Islet precursor cell (in vitro differentiated cells): ENCODE measurements at regions not wholly inside any gene's neighbourhood (a gene's known extent, or its start where the extent isn't known, plus 50 kb on each side); places are given as distances from the start of the nearest gene placed in this dataset.

Experiments used
- DNase-seq: peaks from one replicate; pipeline ENCODE4 v3.0.0-alpha.2; 2018

DNA sequence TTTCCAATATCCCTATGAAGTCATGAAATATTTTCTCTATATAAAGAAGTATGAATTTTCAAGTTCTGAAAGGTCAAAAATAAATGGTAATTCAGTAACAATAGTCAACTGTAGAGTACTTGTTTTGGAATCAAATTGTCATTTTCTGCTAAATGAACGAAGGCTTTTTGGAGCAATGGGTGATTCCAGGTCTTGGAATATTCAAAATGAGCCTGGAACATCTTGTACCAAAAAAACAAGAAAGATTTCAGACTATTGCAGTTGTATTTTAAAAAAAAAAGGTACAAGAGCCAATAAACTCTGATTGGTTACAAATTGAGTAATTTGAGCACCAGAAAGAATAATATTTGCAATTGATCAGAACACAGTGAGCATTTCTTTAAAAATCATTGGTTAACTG, 730.1 kb downstream of the DTWD2 start:
- DNase-seq = no peak

DNA sequence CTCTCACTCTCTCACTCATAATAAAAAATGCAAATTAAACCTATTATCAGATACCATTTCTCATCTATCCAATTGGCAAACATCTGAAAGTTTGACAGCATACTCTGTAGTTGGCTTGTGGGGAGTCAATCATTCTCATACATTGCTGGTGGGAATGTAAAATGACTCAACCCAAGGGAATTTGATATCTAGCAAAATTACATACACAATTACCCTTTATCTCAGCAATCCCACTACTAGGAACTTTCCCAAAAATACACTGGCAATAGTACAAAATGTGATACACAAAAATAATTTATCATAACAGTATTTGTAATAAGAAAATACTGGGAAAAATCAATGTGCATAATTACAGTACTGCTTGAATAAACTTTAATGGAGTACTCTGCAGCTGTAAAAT, 731.3 kb downstream of the DTWD2 start:
- no peak for DNase-seq

DNA sequence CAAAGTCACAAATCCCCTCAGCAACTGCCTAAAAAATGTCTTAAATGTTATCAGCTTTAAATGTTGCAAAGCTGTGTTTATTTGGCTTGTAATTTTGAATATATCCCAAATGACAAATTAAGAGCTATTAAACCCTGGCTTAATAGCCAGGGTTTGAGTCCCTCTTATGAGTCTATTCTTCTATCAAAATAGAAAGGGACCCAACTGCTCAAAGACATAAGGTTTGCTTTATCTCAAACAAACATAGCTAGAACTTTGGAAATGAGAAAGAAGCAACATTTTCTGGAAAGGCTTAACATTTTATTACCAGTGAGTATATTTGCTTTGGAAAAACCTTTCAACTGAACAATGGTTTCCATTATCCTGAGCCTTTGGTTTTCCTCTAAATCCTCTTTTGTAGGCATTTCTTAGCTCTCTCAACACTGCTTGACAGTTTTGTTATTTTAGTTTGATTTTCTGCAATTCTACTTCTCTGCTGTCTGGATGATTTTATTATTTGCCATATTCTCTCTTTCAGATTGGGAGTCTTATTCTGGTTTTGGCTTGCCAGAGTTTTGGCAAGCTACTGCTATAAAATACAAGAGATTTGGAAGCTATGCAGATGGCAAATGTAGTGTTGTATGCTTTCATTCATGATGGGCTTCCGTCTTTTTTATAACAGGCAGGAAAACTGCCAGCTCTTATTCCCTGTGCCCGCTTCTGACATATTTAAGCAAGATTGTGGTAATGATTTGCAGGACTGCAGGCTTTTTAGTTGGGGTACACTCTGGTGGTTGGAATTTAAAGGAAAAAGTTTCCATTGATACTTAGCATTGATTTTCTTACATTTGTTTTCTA, 734.9 kb downstream of the DTWD2 start:
- DNase-seq = no peak

DNA sequence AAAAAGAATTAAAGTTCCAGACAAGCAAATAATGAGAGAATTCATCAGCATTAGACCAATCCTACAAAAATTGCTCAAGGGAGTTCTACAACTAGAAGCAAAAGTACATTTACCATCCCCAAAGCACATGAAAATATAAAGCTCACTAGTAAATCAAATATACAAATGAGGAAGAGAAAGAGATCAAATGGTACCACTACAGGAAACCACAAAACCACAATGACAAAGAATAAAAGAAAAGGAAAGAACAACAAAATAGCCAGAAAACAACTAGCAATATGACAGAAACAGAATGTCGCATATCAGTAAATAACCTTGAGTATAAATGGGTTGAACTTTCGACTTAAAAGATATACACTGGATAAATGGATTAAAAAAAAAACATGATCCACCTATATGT, 739.0 kb downstream of the DTWD2 start:
- no peak for DNase-seq

DNA sequence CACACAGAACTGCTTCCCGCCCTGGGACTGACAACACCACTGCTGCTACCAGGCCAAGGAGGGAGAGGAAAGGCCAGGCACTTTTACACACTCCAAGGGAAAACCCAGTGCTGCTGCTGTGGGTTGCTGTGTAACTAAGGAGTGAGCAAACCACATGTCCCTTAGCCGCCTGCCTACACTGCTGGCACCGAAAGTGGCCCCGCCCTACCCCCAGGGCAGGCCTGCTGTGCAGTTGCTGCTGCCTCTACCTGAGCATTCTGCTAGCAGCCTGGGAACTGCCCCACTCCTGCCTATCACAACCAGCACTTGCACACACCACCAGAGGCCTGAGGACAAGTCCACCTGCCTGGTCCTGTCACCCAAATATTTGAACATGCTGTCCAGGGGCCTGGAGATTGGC, 740.9 kb downstream of the DTWD2 start:
- peak; percentile 57 for DNase-seq

DNA sequence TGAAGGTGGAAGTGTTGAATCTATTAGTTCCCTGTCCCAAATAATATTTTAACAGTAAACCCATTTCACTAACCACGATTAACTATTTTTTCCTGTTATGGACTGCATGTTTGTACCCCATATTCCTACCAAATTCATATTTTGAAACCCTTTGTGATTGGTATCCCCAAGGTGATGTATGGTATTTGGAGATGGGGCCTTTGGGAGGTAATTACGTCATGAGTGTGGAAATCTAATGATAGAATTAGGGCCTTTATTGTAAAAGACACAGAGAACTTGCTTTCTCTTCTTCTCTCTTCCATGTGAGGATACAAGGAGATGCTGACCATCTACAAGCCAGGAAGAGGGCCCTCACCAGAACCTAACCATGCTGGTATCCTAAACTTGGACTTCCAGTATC, 744.7 kb downstream of the DTWD2 start:
- no peak for DNase-seq

DNA sequence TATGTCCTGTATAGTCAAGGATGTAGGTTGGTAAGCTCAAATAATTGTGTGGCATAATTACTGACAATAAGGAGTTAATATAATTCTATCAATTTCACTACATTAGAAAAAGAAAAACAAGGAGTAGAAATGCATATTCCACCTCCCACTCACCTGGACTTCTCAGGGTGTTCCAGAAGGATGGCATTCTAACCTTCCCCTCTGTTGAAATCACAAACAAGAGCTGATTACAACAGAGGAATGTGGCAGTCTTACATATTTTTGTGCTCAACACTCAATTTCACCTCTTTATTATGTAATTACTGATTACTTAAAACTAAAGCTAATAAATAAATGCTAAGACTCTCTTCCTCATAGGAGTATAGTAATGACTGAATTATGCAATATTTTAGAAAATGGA, 745.3 kb downstream of the DTWD2 start:
- DNase-seq = no peak

DNA sequence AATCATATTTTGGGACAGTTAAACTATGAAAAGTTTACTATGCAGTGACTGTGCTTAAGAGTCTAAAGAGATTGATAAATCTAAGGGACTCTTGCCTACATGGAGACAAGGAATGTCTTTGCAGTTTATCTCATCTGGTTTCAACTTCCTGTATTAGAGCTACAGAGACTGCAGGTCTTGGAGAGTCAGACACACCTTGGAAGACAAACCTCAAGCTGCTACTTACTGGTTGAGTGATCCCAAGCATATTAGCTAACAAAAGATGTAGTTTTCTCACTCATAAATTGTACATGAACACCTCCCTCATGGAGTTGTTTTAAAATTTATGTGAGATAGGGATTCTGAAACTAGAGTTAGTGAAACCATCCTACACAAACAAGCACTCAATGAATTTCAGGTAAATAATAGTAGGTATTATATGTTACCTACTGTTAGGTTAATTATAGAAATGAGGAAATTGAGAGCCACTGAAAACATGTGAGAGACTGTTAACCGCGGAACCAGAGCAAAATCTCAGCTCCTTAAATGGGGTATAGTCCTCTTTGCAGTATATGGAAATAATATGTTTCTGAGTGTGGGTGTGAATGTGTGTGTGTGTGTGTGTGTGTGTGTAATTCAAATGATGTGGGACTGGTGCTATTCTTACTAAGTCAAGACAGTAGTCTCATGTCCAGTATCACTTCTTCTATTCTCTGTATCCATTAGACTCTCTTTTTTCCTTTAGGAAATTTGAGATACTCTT, 752.1 kb downstream of the DTWD2 start:
- no peak for DNase-seq

DNA sequence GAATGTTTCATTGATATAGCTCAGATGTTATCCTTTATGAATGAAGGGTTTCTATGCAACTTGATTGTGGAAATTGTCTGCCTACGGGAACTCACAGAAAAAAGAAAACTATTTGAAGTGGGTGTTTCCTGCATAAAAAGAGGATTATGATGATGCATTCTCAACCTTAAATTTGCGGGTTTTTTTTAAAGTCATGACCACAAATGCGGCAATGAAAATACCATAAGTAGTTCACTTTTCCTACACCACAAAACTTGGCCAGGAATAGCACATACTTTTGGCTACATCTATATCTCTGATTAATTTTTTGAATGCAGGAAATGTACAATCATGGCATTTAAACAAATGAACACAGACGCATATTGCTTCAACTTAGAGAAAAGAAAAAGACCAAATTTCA, 754.7 kb downstream of the DTWD2 start:
- no peak for DNase-seq

DNA sequence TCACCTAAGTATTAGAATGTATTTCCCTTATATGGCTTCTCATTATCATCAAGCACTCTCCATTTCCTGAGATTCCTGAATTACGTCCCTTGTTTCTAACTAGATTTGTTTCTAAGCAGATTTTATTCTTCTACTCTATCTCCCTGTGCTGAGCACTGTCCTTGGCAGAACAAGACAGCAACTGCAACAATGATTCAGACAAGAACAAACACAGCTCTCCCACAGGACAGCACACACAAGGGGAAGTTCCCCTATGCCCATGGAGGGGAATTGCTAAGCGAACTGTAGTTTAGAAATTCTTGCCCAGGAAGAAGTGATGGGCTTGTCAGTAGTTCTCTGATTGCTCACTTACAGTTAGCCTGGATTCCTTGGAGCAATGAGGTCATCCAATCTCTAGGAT, 759.9 kb downstream of the DTWD2 start:
- no peak for DNase-seq

DNA sequence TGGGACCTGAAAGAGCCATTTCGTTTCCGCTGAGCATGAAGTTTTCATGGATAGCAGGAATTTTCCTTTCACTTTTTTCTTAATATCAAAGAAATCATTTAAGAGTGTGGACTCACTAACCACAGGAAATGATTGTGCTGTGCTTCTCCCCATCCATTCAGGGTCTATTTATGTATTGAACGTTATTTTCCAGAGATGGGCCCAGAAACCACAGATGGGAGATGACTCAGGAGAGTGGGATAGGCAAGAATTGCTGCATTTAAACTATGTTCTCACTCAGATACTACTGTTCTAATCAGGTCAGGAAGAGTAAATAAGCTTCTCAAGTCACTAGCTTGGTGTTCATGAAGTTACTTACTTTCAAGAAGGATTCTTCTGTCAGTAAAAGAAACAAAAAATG, 763.8 kb downstream of the DTWD2 start:
- DNase-seq = no peak

DNA sequence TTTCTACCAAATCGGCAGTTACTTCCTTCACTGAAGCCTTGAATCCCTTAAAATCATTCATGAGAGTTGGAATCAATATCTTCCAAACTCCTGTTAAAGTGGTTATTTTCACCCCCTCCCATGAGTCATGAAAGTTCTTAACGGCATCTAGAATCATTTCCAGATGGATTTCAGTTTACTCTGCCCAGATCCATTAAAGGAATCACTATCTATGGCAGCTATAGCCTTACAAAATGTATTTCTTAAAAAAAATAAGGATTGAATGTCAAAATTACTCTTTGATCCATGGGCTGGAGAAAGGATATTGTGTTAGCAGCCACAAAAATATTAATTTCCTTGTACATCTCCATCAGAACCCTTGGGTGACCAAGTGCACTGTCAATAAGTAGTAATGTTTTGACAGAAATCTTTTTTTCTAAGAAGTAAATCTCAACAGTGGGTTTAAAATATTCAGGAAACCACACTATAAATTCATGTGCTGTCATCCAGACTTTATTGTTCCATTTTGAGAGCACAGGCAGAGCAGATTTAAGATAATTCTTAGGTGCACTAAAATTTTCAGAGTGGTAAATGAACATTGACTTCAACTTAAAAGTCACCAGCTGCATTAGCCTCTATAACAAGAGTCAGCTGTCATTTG, 767.7 kb downstream of the DTWD2 start:
- DNase-seq = no peak

DNA sequence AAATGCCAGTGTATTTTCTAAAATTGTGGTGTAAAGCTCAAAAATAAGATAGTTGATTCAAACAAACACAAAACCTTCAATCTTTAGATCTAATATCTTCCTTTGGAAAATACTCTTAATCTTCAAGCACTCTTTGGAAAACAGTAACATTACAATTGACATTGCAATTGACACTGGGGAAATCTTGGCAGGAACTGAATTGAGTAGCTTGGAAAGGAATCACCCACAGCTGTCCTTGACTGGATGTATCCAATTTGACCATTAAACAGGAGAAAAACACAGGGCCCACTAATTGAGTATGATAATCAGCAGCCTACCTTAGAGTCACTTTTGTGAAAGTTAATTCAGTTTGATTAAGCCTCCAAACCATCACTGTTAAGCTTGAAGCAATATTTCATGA, 776.7 kb downstream of the DTWD2 start:
- no peak for DNase-seq

DNA sequence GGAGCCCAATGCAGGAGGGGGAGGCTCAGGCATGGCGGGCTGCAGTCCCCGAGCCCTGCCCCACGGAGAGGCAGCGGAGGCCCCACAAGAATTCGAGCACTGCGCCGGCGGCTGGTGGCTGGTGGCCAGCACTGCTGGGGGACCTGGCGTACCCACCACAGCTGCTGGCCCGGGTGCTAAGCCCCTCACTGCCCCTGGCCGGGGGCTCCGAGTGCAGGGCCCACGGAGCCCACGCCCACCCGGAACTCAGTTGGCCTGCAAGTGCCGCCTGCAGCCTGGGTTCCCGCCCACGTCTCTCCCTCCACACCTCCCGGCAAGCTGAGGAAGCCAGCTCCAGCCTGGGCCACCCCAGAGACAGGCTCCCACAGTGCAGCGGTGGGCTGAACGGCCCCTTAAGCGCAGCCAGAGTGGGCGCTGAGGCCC, 780.3 kb downstream of the DTWD2 start:
- no peak for DNase-seq

DNA sequence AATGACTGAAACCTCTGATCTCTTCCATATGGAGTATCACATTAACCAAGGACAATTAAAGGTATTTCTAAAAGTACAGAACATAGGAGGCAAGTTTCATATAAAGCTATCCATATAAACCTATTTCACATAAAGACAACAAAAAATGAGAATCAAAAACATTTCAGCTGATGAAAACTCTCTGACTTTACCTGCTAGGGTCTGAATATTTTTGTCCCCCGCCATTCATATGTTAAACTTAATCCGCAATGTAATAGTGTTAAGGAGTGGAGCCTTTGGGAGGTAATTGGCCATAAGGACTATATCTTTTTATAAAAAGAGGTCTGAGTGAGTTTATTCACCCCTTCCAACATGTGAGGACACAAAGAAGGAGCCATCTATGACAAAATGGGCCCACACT, 788.5 kb downstream of the DTWD2 start:
- DNase-seq = no peak

DNA sequence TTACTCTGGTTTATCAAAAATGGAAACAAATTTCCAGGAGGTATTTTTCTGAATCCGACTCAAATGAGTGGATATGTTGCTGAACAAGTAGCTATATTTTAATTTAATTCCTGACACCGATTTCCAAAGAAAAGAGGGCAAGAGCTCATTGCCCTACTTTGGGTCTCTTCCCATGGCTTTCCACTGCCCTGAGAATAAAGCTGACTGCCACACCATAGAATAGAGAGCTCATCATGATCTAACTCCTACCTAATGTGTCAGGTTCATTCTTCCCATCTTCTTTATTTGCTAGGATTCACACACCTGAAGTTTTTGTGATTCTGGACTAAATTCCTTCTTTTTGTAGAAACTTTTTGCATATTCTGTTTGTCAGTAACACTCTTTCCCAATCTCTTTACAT, 792.1 kb downstream of the DTWD2 start:
- DNase-seq = no peak

DNA sequence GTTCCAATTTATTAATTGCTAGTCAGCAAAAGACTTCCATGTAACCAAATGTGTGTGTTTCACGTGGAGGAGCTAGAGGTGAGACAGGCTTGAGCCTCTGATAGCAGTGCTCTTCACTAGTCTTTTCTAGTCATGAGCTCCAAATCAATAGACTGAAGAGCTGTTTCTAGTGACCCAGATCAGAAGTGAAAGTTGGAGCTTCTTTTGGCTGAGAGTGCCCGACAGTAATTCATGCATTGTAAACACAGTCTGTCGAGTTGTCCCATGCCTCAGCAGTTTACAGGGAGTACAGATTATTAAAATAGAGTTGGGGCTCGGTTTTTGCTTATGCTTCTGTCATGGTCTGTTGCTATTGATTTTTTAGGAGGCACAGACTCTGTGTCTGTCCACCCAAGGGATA, 793.1 kb downstream of the DTWD2 start:
- no peak for DNase-seq

DNA sequence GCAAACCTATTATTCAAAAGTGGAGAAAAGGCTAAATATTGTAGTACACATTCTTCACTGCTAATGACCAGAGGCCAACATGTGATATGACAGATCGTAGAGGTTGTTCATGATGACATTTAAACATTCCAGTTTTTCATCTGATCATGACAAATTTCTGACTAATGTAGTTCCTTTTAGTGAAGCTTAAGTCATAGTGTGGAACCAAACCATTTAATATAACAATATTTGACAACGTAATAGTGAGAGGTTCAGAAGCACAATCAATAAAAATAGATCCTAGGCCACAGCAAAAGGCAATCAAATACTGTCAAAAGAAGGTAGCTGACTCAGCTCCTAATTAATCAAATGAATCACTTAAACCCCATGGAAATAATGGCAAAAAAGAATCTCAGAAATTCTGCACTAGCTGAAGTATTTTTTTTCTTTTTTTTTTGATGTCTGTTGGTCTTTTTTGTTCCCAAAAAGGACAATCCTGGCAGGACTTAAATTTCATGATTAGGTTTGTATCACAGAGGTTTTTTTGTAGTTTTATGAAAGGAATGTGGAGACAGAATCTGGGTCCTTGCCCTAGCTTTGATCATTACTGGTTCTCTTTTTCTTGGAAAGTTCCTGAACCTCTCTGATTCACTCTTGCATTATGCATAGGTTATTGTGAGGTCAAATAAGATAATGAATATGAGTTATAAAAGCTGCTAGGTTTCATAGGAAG, 795.0 kb downstream of the DTWD2 start:
- no peak for DNase-seq

DNA sequence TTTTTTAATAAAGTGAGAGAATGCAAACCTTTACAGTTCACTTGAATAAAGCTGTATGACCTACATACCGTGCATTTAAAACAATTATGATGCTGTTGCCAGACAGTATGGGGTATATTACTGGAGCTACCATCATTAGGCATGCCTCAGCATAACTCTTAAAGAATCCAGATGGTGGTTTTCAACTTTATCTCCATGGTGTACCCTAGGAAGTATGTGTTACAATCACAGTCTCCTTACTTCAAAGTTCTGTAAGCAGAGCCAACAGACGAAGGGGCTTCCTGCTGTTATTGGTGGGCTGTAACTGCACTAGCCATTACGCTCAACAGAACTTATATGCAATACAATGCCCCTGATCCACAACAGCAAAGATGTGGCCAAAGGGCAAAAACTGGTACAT, 803.3 kb downstream of the DTWD2 start:
- no peak for DNase-seq

DNA sequence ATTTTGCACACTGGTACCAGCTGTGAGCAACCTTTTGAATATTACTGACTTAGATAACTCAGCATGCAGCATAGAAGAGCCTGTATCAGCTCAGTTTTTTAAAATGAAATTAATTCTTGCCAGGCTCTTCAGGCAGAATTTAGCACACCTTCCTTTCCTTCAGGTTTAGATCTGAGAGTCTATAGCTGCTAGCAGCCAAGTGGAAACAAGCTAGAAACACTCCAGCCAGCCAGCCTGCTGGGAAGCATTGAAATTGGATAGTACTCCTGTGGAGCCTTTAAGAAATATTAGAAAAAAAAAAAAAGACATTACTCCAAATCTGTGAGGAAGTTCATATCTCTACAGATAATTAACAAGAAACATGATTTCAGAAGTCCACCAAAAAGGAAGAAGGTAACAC, 812.2 kb downstream of the DTWD2 start:
- DNase-seq = no peak

DNA sequence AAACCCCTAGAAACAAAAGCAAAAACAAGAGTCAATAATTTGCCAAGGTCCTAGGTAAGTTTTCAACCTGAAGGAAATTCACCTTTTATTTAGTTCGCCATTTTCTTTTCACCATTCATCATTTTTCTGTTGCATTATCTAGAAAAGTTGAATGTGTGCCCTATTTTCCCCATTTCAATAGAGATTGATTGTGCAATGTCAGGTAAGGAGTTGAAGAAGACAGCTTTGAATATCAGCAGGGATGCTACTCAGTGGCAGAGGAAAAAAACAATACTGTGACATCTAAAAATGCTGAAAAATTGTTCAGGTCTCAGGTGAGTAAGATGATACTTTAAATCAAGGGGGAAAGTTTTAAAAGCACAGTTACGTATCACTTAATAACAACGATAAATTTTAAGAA, 813.7 kb downstream of the DTWD2 start:
- DNase-seq = no peak

DNA sequence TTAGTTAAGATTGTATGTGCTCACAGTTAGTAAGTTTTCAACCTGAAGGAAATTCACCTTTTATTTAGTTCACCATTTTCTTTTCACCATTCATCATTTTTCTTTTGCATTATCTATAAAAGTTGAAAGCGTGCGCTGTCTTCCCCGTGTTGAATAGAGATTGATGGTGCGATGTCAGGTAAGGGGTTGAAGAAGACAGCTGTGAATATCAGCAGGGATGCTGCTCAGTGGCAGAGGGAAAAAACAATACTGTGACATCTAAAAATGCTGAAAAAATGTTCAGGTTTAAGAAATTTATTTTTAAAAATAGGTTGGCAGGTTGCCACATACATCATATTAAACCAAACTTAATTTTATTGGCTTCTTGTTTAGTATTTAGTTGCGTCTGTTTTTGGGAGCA, 815.0 kb downstream of the DTWD2 start:
- DNase-seq = no peak

DNA sequence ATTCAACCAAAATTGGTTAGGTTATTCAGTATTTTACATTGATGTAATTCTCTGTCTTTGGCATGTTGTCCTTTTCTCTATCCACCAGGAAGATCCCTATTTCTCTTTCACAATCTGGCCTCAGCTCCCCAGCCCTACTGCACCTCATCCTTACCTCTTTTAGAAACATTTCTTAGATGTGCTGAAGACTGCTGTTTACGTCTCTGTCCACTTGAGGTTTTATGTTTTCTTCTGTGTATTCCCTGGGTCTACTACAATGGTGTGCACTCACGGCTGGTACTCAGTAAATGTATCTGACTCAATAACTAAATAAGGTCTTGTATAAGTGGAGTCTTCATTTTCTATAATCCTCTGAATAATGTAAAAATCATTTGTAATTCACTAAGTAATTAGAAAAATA, 822.7 kb downstream of the DTWD2 start:
- DNase-seq = no peak

DNA sequence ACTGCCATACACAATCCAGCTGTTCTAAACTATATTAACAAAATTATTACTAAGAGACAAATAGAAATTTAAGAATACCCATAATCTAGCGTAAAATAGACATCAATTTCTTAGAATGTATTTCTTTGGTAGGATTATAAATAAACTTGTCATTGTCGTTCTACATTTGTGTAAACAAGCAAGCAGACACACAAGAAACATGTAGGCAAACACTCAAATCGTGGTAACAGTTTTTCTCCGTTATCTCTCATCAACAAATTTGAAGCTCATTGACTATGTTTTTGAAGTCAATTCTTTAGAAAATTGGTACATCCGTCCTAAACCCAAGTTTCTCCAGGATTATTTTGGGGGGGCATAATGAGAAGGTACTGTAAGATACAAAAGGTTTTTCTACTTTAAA, 832.2 kb downstream of the DTWD2 start:
- DNase-seq = no peak
